ENCODE measurements at regions not wholly inside any gene's neighbourhood (a gene's known extent, or its start where the extent isn't known, plus 50 kb on each side); places are given as distances from the start of the nearest gene placed in this dataset.

- TF ChIP-seq CTCF (IDR thresholded peaks at IDR 0.05; ENCODE audit: control insufficient read depth, extremely low read depth, insufficient read depth): no peak
- DNase-seq (ENCODE audit: low read depth): no peak
- H3K4me3 ChIP-seq (ENCODE audit: low read depth, low read length): no peak overlapping the region
These were observed 429.3 kb upstream of the FAT3 start for GRCh38 chr11:91795139-91795887.

DNA sequence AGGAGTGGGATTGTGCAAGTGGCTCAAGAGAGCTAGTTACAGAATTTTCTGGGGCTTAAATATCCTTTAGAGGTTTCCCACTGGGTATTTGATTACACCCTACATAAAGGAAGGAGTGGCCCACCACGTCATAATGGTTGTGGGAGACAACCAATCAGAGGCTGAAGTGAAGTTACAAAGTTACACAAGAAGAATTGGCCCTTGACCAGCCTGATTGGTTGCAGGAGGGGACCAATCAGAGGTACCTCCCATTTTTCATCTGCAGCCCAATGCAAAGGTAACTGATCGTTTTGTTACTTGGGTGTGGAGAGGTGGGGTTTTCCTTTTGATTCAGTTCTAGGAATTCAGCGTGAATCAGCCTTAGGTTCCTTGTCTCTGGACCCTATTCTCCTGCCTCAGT is 430.5 kb upstream of the FAT3 start:
- no peak for TF ChIP-seq CTCF (IDR thresholded peaks at IDR 0.05; ENCODE audit: control insufficient read depth, extremely low read depth, insufficient read depth)
- no peak for DNase-seq (ENCODE audit: low read depth)
- H3K4me3 ChIP-seq (ENCODE audit: low read depth, low read length): no peak overlapping the region

- TF ChIP-seq CTCF (IDR thresholded peaks at IDR 0.05; ENCODE audit: control insufficient read depth, extremely low read depth, insufficient read depth): no peak
- DNase-seq (ENCODE audit: low read depth): no peak
- H3K4me3 ChIP-seq (ENCODE audit: low read depth, low read length): no peak overlapping the region
These were observed 431.8 kb upstream of the FAT3 start for GRCh38 chr11:91792779-91793262.

- DNase-seq (ENCODE audit: low read depth): no peak
- TF ChIP-seq CTCF (IDR thresholded peaks at IDR 0.05; ENCODE audit: control insufficient read depth, extremely low read depth, insufficient read depth): no peak
- H3K4me3 ChIP-seq (ENCODE audit: low read depth, low read length): no peak overlapping the region
These were observed 433.5 kb upstream of the FAT3 start for GRCh38 chr11:91791171-91791468.

GRCh38 chr11:91790346-91791170 is 434.1 kb upstream of the FAT3 start:
- TF ChIP-seq CTCF (IDR thresholded peaks at IDR 0.05; ENCODE audit: control insufficient read depth, extremely low read depth, insufficient read depth): no peak
- no peak for DNase-seq (ENCODE audit: low read depth)

DNA sequence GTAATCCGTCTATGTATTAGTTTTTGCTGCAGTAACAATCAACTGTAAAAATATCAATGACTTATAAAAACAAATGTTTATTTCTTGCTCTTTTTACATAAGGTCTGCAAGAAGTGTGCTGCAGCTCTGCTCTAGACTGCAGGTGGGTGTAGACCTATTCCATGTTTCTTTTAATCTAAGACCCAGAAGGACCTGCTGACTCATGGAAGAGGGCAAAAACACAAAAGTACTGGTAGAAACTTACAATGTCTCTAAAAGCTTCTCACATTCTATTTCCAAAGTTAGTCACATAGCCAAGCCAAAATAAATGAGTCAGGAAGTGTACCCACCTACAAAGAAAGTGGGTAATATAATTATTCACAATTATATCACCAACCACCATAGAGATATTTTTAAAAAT is 435.9 kb upstream of the FAT3 start:
- DNase-seq (ENCODE audit: low read depth): no peak
- TF ChIP-seq CTCF (IDR thresholded peaks at IDR 0.05; ENCODE audit: control insufficient read depth, extremely low read depth, insufficient read depth): no peak
- no peak overlapping the region for H3K4me3 ChIP-seq (ENCODE audit: low read depth, low read length)

More at GRCh38 chr11:91790346-91791170, 434.1 kb upstream of the FAT3 start:
- H3K4me3 ChIP-seq (ENCODE audit: low read depth, low read length): no peak overlapping the region

Data from LNCaP clone FGC (cell line).